GM11168 (cell line): ENCODE measurements at regions not wholly inside any gene's neighbourhood (a gene's known extent, or its start where the extent isn't known, plus 50 kb on each side); places are given as distances from the start of the nearest gene placed in this dataset.

Experiments
- in situ Hi-C: fragments of 300-500 bp; cut with MboI; formaldehyde crosslinking; loops from one replicate; pipeline ENCODE4 v1.12.0; 2022; ENCODE audit warnings: low sequenced_read_pairs; ENCODE audit not compliant: unreplicated experiment

GRCh38 chr18:51391731-51392130, 194.2 kb upstream of the MEX3C start:
- in situ Hi-C loops: no loop called here

DNA sequence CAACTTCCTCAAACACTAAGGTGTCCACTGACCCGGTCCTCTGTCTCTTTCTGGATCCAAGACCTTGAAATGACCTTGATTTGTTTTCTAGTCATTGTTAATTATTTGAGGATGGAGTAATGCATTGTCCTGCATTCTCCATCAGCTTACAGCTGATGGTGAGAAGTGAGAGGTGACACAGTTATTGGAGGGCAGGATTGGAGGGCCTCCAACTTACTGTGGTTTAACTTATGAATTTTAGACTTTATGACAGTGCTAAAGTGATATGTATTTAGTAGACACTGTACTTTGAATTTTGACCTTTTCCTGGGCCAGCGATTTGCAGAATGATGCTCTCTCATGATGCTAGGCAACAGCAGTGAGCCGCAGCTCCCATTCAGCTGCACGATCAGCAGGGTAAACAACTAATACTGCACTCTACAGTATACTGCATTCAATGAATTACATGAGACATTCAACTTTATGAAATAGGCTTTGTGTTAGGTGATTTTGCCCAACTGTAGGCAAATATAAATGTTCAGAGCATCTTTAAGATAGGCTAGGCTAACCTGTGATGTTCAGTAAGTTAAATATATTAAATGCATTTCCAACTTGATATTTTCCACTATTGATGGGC, 200.0 kb upstream of the MEX3C start:
- in situ Hi-C loops: no loop called here

DNA sequence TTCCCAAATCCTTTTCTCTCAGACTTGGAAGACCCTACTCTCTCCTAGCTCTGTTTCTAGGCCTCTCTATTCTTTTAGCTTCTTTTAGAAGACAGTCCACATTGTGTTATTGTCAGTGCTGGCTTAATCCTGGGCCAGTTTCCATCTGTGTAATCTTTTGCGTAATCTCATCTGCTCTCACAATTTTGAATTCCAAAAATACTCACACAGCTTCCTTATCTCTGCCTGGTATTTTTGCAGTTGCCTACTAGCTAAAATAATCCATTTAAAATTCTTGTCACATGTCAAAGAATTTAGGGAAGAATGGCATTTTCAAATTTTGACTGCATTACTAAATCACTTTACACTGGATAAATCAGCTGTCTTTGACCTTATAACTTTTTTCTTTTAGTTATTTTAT, 200.6 kb upstream of the MEX3C start:
- in situ Hi-C loops: no loop called here

- in situ Hi-C loops: no loop called here
These were observed 202.1 kb upstream of the MEX3C start for GRCh38 chr18:51399491-51400122.

- in situ Hi-C loops: no loop called here
These were observed 203.2 kb upstream of the MEX3C start for GRCh38 chr18:51400721-51401120.

DNA sequence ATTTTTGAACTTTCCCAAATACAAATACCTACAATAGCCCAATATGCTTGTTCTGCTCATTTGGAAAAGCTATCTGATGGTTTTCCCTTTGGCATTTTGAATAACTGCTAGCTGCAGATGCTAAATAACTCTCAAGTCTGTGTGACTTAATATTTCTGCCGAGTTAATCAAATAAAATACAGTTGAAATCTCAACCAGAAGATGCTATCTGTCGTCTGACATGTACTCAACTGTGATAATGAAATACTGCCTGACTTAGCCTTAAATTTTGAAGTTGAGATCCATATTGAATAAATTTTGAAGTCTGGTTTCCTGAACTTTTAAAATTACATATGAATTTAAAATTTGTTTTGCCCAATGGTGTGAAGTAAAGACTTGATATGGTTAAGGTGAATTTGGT, 204.4 kb upstream of the MEX3C start:
- in situ Hi-C loops: no loop called here

- in situ Hi-C loops: no loop called here
These were observed 207.1 kb upstream of the MEX3C start for GRCh38 chr18:51404620-51405019.

- in situ Hi-C loops: no loop called here
These were observed 208.4 kb upstream of the MEX3C start for GRCh38 chr18:51405683-51406477.

DNA sequence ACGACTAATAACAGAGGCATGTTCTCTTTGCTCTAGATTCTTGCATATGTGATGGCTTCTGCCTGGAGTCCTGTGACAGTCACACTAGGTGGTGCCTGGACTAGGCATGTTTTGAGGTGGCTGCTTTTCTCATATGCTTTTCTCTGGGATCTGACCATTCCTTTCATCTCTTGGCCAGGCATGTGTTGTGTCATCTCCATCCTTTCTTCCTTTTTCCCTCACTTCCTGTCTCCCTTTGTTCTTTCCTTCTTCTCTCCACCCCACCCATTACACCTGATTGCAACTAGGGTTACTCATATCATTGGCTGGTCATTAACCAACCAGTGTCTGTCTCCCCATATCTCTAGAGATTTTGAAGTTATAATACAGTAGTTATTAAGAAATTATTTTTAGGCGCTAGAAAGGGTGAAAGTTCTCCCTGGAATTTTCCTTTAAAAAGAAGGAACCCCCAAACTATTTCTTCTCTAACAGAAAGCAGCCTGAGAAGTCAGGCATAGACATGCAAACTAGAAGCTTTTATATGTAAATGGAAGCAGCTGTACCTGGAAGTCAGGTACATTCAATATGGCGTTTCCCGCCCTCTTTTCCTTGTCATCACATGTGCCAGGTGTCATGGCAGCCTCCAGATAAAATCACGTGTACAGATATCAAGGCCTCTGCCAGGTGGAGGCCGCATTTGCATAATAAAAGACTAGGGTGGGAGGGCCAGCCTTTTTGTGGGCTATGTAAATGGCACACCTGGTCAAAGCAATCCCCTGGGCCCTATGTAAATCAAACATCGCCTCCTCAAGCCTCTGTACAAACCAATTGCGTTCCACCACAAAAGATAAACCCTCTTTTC, 220.4 kb upstream of the MEX3C start:
- in situ Hi-C loops: no loop called here

- in situ Hi-C loops: no loop called here
These were observed 228.0 kb upstream of the MEX3C start for GRCh38 chr18:51425475-51425874.

DNA sequence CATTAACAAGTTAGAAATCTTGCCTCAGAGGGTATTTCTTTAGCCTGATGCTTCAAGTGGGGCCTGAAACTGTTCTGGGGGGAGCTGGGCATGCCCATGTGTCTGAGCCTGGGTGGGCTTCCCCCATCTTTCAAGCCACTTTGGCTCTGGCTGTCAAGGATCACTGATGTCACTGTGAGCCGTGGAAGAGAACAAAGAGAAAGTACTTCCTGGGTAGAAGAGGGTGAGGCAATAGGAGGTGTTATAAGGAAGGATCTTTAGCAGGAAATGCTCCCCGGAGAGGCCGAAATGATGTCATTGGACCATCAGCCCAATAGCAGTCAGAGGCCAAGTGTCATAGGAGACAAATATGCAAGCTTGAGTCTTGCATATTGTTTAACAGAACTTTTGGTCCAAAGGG, 228.4 kb upstream of the MEX3C start:
- in situ Hi-C loops: no loop called here

- in situ Hi-C loops: no loop called here
These were observed 229.5 kb upstream of the MEX3C start for GRCh38 chr18:51426996-51427395.

- in situ Hi-C loops: no loop called here
These were observed 232.2 kb upstream of the MEX3C start for GRCh38 chr18:51429644-51430043.

DNA sequence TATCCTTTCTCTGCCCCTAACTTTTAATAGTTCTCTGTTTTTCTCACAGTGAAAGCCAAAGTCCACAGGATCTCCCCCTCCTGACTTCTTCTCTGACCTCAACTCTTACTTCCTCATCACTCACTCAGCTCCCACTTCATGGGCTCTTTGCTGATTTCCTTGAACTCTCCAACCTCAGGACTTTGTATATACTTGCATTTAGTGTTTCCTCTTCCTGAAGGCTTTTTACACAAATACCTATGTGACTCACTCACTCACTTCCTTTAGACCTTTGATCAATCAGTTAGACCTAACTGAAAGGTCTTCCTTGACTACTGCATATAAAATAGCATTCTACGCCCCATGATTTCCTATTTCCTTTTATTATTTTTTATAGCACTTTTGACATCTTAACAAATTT, 233.1 kb upstream of the MEX3C start:
- in situ Hi-C loops: no loop called here

- in situ Hi-C loops: no loop called here
These were observed 235.8 kb upstream of the MEX3C start for GRCh38 chr18:51433296-51433695.

DNA sequence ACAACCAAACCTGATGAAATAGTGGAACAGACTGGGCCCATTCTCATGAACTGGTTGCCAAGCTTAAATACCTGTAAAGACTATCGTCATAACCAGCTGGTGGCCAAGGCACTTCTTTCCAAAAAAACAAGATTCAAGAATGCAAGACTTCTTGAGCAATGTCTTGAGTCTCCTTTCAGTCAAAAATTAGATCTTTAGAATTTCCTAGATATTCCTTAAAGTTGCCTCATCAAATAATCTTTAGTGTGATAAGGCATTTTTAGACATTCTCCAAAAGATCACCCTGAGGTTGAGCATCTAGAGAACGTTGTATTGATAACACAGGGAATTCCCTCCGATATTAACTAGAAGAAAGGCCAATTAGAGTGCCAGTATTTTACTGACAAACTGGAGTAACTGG, 236.4 kb upstream of the MEX3C start:
- in situ Hi-C loops: no loop called here

GRCh38 chr18:51437280-51438271, 240.1 kb upstream of the MEX3C start:
- in situ Hi-C loops: no loop called here

GRCh38 chr18:51438797-51439350, 241.4 kb upstream of the MEX3C start:
- in situ Hi-C loops: no loop called here

GRCh38 chr18:51442012-51442411, 244.5 kb upstream of the MEX3C start:
- in situ Hi-C loops: no loop called here
